HepG2 (cell line): ENCODE measurements at regions not wholly inside any gene's neighbourhood (a gene's known extent, or its start where the extent isn't known, plus 50 kb on each side); places are given as distances from the start of the nearest gene placed in this dataset.

Experiments
- ATAC-seq: fragments of 200-7000 bp; cut with Tn5 transposase; 3 replicates; pipeline ENCODE4 v1.9.1; 2020; ENCODE audit warnings: mild to moderate bottlenecking, moderate library complexity
- BruUV-seq: library from RNA; stranded (reverse); fragments of 400-500 nt; replicated peaks from 2 replicates; lab custom pipeline; 2021; lab: Mats Ljungman, UMichigan
- CTCF ChIA-PET: fragments of 300-600 bp; formaldehyde crosslinking; extraction: SDS; loops from one replicate; lab custom pipeline; 2021; ENCODE audit warnings: low total read pairs, inconsistent platforms, low intra/inter-chr PET ratio; lab: Yijun Ruan, JAX
- POLR2A ChIA-PET: fragments of 350-600 bp; sonication (Branson Sonifier 250); formaldehyde crosslinking; loops from one replicate; lab custom pipeline; 2020; ENCODE audit warnings: antibody characterized with exemption, inconsistent platforms; lab: Yijun Ruan, JAX
- DNase-seq: peaks from one replicate; pipeline ENCODE4 v3.0.0-alpha.2; 2015; ENCODE audit warnings: low spot score
- FAIRE-seq: peaks from 3 replicates; lab custom pipeline; 2011; peaks lifted over from hg19 to GRCh38; lab: Jason Lieb, UNC
- H2AFZ ChIP-seq: one replicate; pipeline ENCODE4 v1.6.1; 2011; ENCODE audit warnings: low read length, inconsistent platforms
- H3K27ac ChIP-seq: fragments of 300-600 bp; 3 replicates; pipeline ENCODE4 v1.8.0; 2011; ENCODE audit warnings: mixed run types, mild to moderate bottlenecking, mixed read lengths, low read length, inconsistent platforms; ENCODE audit not compliant: insufficient read depth; ENCODE audit errors: extremely low read length
- H3K27me3 ChIP-seq, 2 experiments: fragments of 200-600 bp in 1 of 2; 2 replicates in 1 of 2; 3 replicates in 1 of 2; pipeline versions ENCODE4 v1.6.0 to v1.8.0; 2011; ENCODE audit warnings: low read length in 2 of 2, mild to moderate bottlenecking in 2 of 2, moderate library complexity in 2 of 2, inconsistent platforms in 1 of 2; ENCODE audit not compliant: insufficient read depth in 2 of 2, control insufficient read depth in 1 of 2
- H3K36me3 ChIP-seq, 2 experiments: fragments of 200-600 bp in 1 of 2; replicated peaks in 1 of 2; 2 replicates in 1 of 2; 3 replicates in 1 of 2; pipeline versions ENCODE4 v1.5.1 to v1.8.0; 2011; ENCODE audit warnings: low read length in 2 of 2, inconsistent platforms in 1 of 2; ENCODE audit not compliant: insufficient read depth in 2 of 2, control insufficient read depth in 1 of 2
- H3K4me1 ChIP-seq: 2 replicates; pipeline ENCODE4 v1.5.1; 2012; ENCODE audit warnings: low read length, inconsistent platforms; ENCODE audit not compliant: insufficient read depth
- H3K4me2 ChIP-seq: 2 replicates; pipeline ENCODE4 v1.6.0; 2011; ENCODE audit warnings: low read depth, low read length, inconsistent platforms
- H3K4me3 ChIP-seq, 3 experiments: fragments of 200-600 bp in 1 of 3; sonication (generic), shearing (Covaris generic) in 1 of 3; replicated peaks in 1 of 3; 2 replicates each; pipeline ENCODE4 v1.5.1; 2011 to 2016; ENCODE audit warnings: low read length in 3 of 3, inconsistent platforms in 2 of 3, low read depth in 2 of 3, mild to moderate bottlenecking in 2 of 3, control low read depth in 1 of 3, mixed read lengths in 1 of 3; ENCODE audit not compliant: insufficient read depth in 1 of 3
- H3K79me2 ChIP-seq: one replicate; pipeline ENCODE4 v1.6.1; 2011; ENCODE audit warnings: low read length, inconsistent platforms; ENCODE audit not compliant: insufficient read depth
- H3K9ac ChIP-seq: 2 replicates; pipeline ENCODE4 v1.6.0; 2011; ENCODE audit warnings: mild to moderate bottlenecking, low read depth, low read length, inconsistent platforms; ENCODE audit not compliant: insufficient read depth
- H3K9me3 ChIP-seq: 2 replicates; pipeline ENCODE4 v1.5.1; 2012; ENCODE audit warnings: mild to moderate bottlenecking, low read length
- H4K20me1 ChIP-seq: 2 replicates; pipeline ENCODE4 v1.6.0; 2011; ENCODE audit warnings: inconsistent platforms, mild to moderate bottlenecking, low read length, moderate library complexity; ENCODE audit not compliant: insufficient read depth
- AGO1 ChIP-seq: fragments of 200-400 bp; formaldehyde crosslinking; IDR thresholded peaks from 2 replicates; pipeline ENCODE4 v1.6.1; 2017; ENCODE audit warnings: mild to moderate bottlenecking, low read depth, low read length, moderate library complexity; ENCODE audit not compliant: poor library complexity, severe bottlenecking
- ARNT2 ChIP-seq: sonication (generic); formaldehyde crosslinking; IDR thresholded peaks from 2 replicates; pipeline ENCODE4 v1.8.0; 2022; ENCODE audit warnings: mild to moderate bottlenecking, low read depth, missing genetic modification reagents, moderate library complexity
- EED ChIP-seq: sonication (generic); formaldehyde crosslinking; IDR thresholded peaks from 2 replicates; pipeline ENCODE4 v1.5.0; 2020; ENCODE audit warnings: mild to moderate bottlenecking, missing genetic modification reagents
- GTF3A ChIP-seq: sonication (generic); formaldehyde crosslinking; conservative IDR thresholded peaks from 2 replicates; pipeline ENCODE4 v1.4.0; 2020; ENCODE audit warnings: mild to moderate bottlenecking, missing genetic modification reagents
- HOXA3 ChIP-seq: sonication (generic); formaldehyde crosslinking; IDR thresholded peaks from 2 replicates; pipeline ENCODE4 v1.5.0; 2020; ENCODE audit warnings: missing genetic modification reagents
- HOXA9 ChIP-seq: sonication (generic); formaldehyde crosslinking; IDR thresholded peaks from 2 replicates; pipeline ENCODE4 v1.8.1; 2022; ENCODE audit warnings: missing genetic modification reagents, mild to moderate bottlenecking, moderate library complexity, borderline replicate concordance
- MIER3 ChIP-seq: IDR thresholded peaks from 2 replicates; pipeline ENCODE4 v1.6.1; 2016; ENCODE audit warnings: missing compliant biosample characterization, borderline replicate concordance
- NFE2L2 ChIP-seq: fragments of 150-350 bp; IDR thresholded peaks from 2 replicates; pipeline ENCODE4 v1.6.1; 2014; ENCODE audit warnings: low read length
- NKX3-1 ChIP-seq: sonication (generic); formaldehyde crosslinking; IDR thresholded peaks from 2 replicates; pipeline ENCODE4 v1.5.0; 2020; ENCODE audit warnings: missing genetic modification reagents
- NR2F1 ChIP-seq, 2 experiments: fragments of 450-650 bp in 1 of 2; formaldehyde crosslinking in 1 of 2; IDR thresholded peaks; 2 replicates each; pipeline versions ENCODE4 v1.5.0 to v1.6.1; 2016 to 2020; ENCODE audit warnings: mild to moderate bottlenecking in 1 of 2, missing compliant biosample characterization in 1 of 2, missing genetic modification reagents in 1 of 2, moderate library complexity in 1 of 2
- NR2F6 ChIP-seq, 2 experiments: IDR thresholded peaks; 2 replicates each; pipeline ENCODE4 v1.6.1; 2016; ENCODE audit warnings: antibody characterized with exemption in 1 of 2, mild to moderate bottlenecking in 1 of 2
- REXO4 ChIP-seq: sonication (generic); formaldehyde crosslinking; IDR thresholded peaks from 2 replicates; pipeline ENCODE4 v1.8.0; 2022; ENCODE audit warnings: missing genetic modification reagents, mild to moderate bottlenecking, borderline replicate concordance
- TCF7L2 ChIP-seq: IDR thresholded peaks from 2 replicates; pipeline ENCODE4 v1.6.1; 2011; ENCODE audit warnings: mild to moderate bottlenecking, low read depth, low read length, moderate library complexity
- ZNF577 ChIP-seq: sonication (generic); formaldehyde crosslinking; IDR thresholded peaks from 2 replicates; pipeline ENCODE4 v1.4.0; 2020; ENCODE audit warnings: mild to moderate bottlenecking, low read depth, missing genetic modification reagents, borderline replicate concordance
- ZSCAN21 ChIP-seq: sonication (generic); formaldehyde crosslinking; IDR thresholded peaks from 2 replicates; pipeline ENCODE4 v1.8.0; 2022; ENCODE audit warnings: mild to moderate bottlenecking, missing genetic modification reagents, moderate library complexity, borderline replicate concordance
- WGBS: methylation state at CpG from one replicate; pipeline ENCODE4 v1.1.6; 2017; ENCODE audit warnings: low lambda C conversion rate; 5-methylcytosine and 5-hydroxymethylcytosine counted together
- in situ Hi-C: cut with HindIII; loops from 2 replicates; pipeline ENCODE4 v1.10.0; 2017; ENCODE audit warnings: low pct_unique_long_range_greater_than_20kb; ENCODE audit not compliant: extremely low pct_ligation_motif_present
- intact Hi-C: fragments of 100-400 bp; cut with micrococcal nuclease; formaldehyde crosslinking; loops from one replicate; pipeline ENCODE4 v1.10.0; 2022; ENCODE audit not compliant: unreplicated experiment
- TF ChIP-seq, protein P1 (sequence below): sonication (generic); formaldehyde crosslinking; IDR thresholded peaks from 2 replicates; pipeline ENCODE4 v1.9.0; 2022; ENCODE audit warnings: low read depth, missing genetic modification reagents
- TF ChIP-seq, protein P2 (sequence below): IDR thresholded peaks from 2 replicates; pipeline ENCODE4 v1.6.1; 2012; ENCODE audit warnings: inconsistent platforms
- TF ChIP-seq, protein P3 (sequence below): sonication (generic); formaldehyde crosslinking; IDR thresholded peaks from 2 replicates; pipeline ENCODE4 v1.5.1; 2020; ENCODE audit warnings: mild to moderate bottlenecking, missing genetic modification reagents, moderate library complexity
- TF ChIP-seq, protein P4 (sequence below): sonication (generic); formaldehyde crosslinking; IDR thresholded peaks from 2 replicates; pipeline ENCODE4 v1.5.1; 2020; ENCODE audit warnings: mild to moderate bottlenecking, missing genetic modification reagents, moderate library complexity

DNA sequence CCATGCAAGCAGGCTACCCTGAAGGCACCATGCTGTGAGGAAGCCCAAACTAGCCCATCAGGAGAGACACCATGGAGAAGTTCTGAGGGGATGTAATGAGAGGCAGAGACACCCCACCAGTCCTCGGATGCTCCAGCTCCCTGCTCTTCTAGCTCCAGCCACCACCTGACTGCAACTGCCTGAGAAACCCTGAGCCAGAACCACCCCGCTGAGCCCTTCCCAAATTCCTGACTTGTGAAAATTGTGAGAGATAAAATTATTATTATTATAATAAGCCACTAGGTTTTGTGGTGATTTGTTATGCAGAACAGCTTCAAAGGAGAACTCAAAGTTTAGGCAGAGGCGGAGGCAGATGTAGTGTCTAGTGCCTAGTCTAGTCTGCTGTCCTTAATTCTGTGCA is 67.1 kb upstream of the HK2 start:
- no peak for FAIRE-seq
- Histone ChIP-seq H3K4me3 (no peak overlapping the region), H3K4me2 (peak overlapping the region; percentile 48; the same call in 1 of the 2 replicates), H3K79me2 (no peaks in the 10 kb centered on the region), H3K9ac (no peak overlapping the region), H3K36me3 (no peaks in the 10 kb centered on the region), H4K20me1 (no peaks in the 10 kb centered on the region), H3K27me3 (no peaks in the 10 kb centered on the region), H3K4me1 (peaks cover 72% of the 10 kb centered on the region), H2AFZ (no peak overlapping the region), H3K9me3 (no peaks in the 10 kb centered on the region), H3K27ac (no peak overlapping the region)
- CTCF ChIA-PET, result no interaction called here
- ATAC-seq, result no peak
- BruUV-seq, result no TSS peak
- in situ Hi-C loops, result no loop called here
- POLR2A ChIA-PET, result no interaction called here
- intact Hi-C loops, result no loop called here
- DNase-seq, result no peak
- 99% methylated on average over 3 of the region's 3 CpGs for WGBS
- TF ChIP-seq NKX3-1 (CRISPR knock-in tag) (no peak), EED (CRISPR knock-in tag) (no peak), REXO4 (no peak), AGO1 (no peak), HOXA9 (CRISPR knock-in tag) (no peak), TCF7L2 (no peak), NR2F6 (IDR thresholded peaks at IDR 0.05) (no peak), NR2F6 (CRISPR knock-in tag; IDR thresholded peaks at IDR 0.05) (no peak), ARNT2 (CRISPR knock-in tag) (no peak), MIER3 (CRISPR knock-in tag) (no peak), HOXA3 (CRISPR knock-in tag) (no peak), NFE2L2 (no peak), NR2F1 (CRISPR knock-in tag; IDR thresholded peaks at IDR 0.05) (no peak), ZNF577 (CRISPR knock-in tag) (no peak), ZSCAN21 (CRISPR knock-in tag) (no peak), GTF3A (no peak)
- TF ChIP-seq, protein P1, sequence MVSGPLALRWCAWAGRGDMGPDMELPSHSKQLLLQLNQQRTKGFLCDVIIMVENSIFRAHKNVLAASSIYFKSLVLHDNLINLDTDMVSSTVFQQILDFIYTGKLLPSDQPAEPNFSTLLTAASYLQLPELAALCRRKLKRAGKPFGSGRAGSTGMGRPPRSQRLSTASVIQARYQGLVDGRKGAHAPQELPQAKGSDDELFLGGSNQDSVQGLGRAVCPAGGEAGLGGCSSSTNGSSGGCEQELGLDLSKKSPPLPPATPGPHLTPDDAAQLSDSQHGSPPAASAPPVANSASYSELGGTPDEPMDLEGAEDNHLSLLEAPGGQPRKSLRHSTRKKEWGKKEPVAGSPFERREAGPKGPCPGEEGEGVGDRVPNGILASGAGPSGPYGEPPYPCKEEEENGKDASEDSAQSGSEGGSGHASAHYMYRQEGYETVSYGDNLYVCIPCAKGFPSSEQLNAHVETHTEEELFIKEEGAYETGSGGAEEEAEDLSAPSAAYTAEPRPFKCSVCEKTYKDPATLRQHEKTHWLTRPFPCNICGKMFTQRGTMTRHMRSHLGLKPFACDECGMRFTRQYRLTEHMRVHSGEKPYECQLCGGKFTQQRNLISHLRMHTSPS (CRISPR knock-in tag), result no peak
- TF ChIP-seq, protein P2, sequence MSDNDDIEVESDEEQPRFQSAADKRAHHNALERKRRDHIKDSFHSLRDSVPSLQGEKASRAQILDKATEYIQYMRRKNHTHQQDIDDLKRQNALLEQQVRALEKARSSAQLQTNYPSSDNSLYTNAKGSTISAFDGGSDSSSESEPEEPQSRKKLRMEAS, result no peak
- TF ChIP-seq, protein P3, sequence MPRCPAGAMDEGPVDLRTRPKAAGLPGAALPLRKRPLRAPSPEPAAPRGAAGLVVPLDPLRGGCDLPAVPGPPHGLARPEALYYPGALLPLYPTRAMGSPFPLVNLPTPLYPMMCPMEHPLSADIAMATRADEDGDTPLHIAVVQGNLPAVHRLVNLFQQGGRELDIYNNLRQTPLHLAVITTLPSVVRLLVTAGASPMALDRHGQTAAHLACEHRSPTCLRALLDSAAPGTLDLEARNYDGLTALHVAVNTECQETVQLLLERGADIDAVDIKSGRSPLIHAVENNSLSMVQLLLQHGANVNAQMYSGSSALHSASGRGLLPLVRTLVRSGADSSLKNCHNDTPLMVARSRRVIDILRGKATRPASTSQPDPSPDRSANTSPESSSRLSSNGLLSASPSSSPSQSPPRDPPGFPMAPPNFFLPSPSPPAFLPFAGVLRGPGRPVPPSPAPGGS (CRISPR knock-in tag), result 0 out of 2 replicates have a peak, but pooled peaks have one; percentile 38
- TF ChIP-seq, protein P4, sequence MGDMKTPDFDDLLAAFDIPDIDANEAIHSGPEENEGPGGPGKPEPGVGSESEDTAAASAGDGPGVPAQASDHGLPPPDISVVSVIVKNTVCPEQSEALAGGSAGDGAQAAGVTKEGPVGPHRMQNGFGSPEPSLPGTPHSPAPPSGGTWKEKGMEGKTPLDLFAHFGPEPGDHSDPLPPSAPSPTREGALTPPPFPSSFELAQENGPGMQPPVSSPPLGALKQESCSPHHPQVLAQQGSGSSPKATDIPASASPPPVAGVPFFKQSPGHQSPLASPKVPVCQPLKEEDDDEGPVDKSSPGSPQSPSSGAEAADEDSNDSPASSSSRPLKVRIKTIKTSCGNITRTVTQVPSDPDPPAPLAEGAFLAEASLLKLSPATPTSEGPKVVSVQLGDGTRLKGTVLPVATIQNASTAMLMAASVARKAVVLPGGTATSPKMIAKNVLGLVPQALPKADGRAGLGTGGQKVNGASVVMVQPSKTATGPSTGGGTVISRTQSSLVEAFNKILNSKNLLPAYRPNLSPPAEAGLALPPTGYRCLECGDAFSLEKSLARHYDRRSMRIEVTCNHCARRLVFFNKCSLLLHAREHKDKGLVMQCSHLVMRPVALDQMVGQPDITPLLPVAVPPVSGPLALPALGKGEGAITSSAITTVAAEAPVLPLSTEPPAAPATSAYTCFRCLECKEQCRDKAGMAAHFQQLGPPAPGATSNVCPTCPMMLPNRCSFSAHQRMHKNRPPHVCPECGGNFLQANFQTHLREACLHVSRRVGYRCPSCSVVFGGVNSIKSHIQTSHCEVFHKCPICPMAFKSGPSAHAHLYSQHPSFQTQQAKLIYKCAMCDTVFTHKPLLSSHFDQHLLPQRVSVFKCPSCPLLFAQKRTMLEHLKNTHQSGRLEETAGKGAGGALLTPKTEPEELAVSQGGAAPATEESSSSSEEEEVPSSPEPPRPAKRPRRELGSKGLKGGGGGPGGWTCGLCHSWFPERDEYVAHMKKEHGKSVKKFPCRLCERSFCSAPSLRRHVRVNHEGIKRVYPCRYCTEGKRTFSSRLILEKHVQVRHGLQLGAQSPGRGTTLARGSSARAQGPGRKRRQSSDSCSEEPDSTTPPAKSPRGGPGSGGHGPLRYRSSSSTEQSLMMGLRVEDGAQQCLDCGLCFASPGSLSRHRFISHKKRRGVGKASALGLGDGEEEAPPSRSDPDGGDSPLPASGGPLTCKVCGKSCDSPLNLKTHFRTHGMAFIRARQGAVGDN, result peak; percentile 35; the same call in 1 of the 2 replicates
